H9 (cell line): ENCODE measurements at regions not wholly inside any gene's neighbourhood (a gene's known extent, or its start where the extent isn't known, plus 50 kb on each side); places are given as distances from the start of the nearest gene placed in this dataset.

Experiments
- DNase-seq: peaks from one replicate; pipeline ENCODE4 v3.0.0-alpha.2; 2017
- H2AFZ ChIP-seq: one replicate; pipeline ENCODE4 v1.6.1; 2013; ENCODE audit warnings: mild to moderate bottlenecking, low read length, control low read depth, moderate library complexity
- H2AK5ac ChIP-seq: 2 replicates; pipeline ENCODE4 v1.6.1; 2013; ENCODE audit warnings: low read length, control low read depth, mixed read lengths; ENCODE audit not compliant: insufficient read length
- H2BK120ac ChIP-seq: one replicate; pipeline ENCODE4 v1.6.1; 2013; ENCODE audit warnings: low read depth, mild to moderate bottlenecking, low read length, control low read depth, inconsistent platforms; ENCODE audit not compliant: poor library complexity, severe bottlenecking
- H2BK12ac ChIP-seq: 2 replicates; pipeline ENCODE4 v1.6.1; 2013; ENCODE audit warnings: low read length, control low read depth, mixed read lengths, low read depth; ENCODE audit not compliant: insufficient read length
- H2BK15ac ChIP-seq: 2 replicates; pipeline ENCODE4 v1.6.1; 2013; ENCODE audit warnings: low read depth, low read length, control low read depth
- H2BK20ac ChIP-seq: one replicate; pipeline ENCODE4 v1.6.1; 2013; ENCODE audit warnings: low read depth, mild to moderate bottlenecking, low read length, control low read depth, inconsistent platforms; ENCODE audit not compliant: poor library complexity, severe bottlenecking
- H2BK5ac ChIP-seq: 2 replicates; pipeline ENCODE4 v1.6.1; 2013; ENCODE audit warnings: low read length, control low read depth, mixed read lengths; ENCODE audit not compliant: insufficient read length
- H3K14ac ChIP-seq: 2 replicates; pipeline ENCODE4 v1.6.1; 2013; ENCODE audit warnings: low read length, control low read depth; ENCODE audit not compliant: insufficient read depth
- H3K18ac ChIP-seq: 2 replicates; pipeline ENCODE4 v1.6.1; 2013; ENCODE audit warnings: low read depth, mild to moderate bottlenecking, mixed read lengths, low read length, control low read depth; ENCODE audit not compliant: insufficient read length
- H3K23ac ChIP-seq: 2 replicates; pipeline ENCODE4 v1.6.1; 2013; ENCODE audit warnings: low read length, control low read depth, mixed read lengths, low read depth; ENCODE audit not compliant: insufficient read length
- H3K23me2 ChIP-seq: 2 replicates; pipeline ENCODE4 v1.6.1; 2013; ENCODE audit warnings: low read depth, mild to moderate bottlenecking, mixed read lengths, low read length, control low read depth; ENCODE audit not compliant: insufficient read length, poor library complexity, severe bottlenecking
- H3K27ac ChIP-seq: 2 replicates; pipeline ENCODE4 v1.5.1; 2013; ENCODE audit warnings: low read length, control low read depth, mixed read lengths, low read depth; ENCODE audit not compliant: insufficient read length
- H3K27me3 ChIP-seq: 2 replicates; pipeline ENCODE4 v1.6.1; 2013; ENCODE audit warnings: low read length, control low read depth, inconsistent platforms; ENCODE audit not compliant: insufficient read depth
- H3K4ac ChIP-seq: 2 replicates; pipeline ENCODE4 v1.6.1; 2013; ENCODE audit warnings: low read depth, mild to moderate bottlenecking, control low read depth, inconsistent platforms, low read length, moderate library complexity
- H3K4me1 ChIP-seq: 2 replicates; pipeline ENCODE4 v1.6.1; 2013; ENCODE audit warnings: low read length, control low read depth, inconsistent platforms; ENCODE audit not compliant: insufficient read depth
- H3K4me2 ChIP-seq: 2 replicates; pipeline ENCODE4 v1.6.1; 2013; ENCODE audit warnings: low read length, control low read depth, mixed read lengths; ENCODE audit not compliant: insufficient read length, insufficient read depth
- H3K56ac ChIP-seq: 2 replicates; pipeline ENCODE4 v1.6.1; 2013; ENCODE audit warnings: low read depth, mild to moderate bottlenecking, mixed read lengths, low read length, control low read depth; ENCODE audit not compliant: insufficient read length
- H3K79me1 ChIP-seq: 2 replicates; pipeline ENCODE4 v1.6.1; 2013; ENCODE audit warnings: low read depth, mild to moderate bottlenecking, moderate library complexity, low read length, control low read depth, inconsistent platforms; ENCODE audit not compliant: insufficient read depth, poor library complexity, severe bottlenecking
- H3K79me2 ChIP-seq: 2 replicates; pipeline ENCODE4 v1.6.1; 2013; ENCODE audit warnings: low read length, control low read depth, inconsistent platforms; ENCODE audit not compliant: insufficient read depth
- H3K9ac ChIP-seq: 2 replicates; pipeline ENCODE4 v1.6.1; 2013; ENCODE audit warnings: low read length, control low read depth, mixed read lengths; ENCODE audit not compliant: insufficient read length; ENCODE audit errors: extremely low read depth
- H3K9me3 ChIP-seq: one replicate; pipeline ENCODE4 v1.6.1; 2013; ENCODE audit warnings: low read depth, low read length, inconsistent platforms; ENCODE audit not compliant: control insufficient read depth
- H3T11ph ChIP-seq: one replicate; pipeline ENCODE4 v1.6.1; 2013; ENCODE audit warnings: mild to moderate bottlenecking, low read length, control low read depth, inconsistent platforms
- H4K20me1 ChIP-seq: one replicate; pipeline ENCODE4 v1.6.1; 2013; ENCODE audit not compliant: control insufficient read depth, insufficient read length, insufficient read depth
- H4K5ac ChIP-seq: 2 replicates; pipeline ENCODE4 v1.6.1; 2013; ENCODE audit warnings: low read depth, mild to moderate bottlenecking, mixed read lengths, low read length, control low read depth; ENCODE audit not compliant: insufficient read length
- H4K8ac ChIP-seq: replicated peaks from 2 replicates; pipeline ENCODE4 v1.6.1; 2013; ENCODE audit warnings: low read length, control low read depth, mixed read lengths, low read depth; ENCODE audit not compliant: insufficient read length
- H4K91ac ChIP-seq: 2 replicates; pipeline ENCODE4 v1.6.1; 2013; ENCODE audit warnings: low read depth, mild to moderate bottlenecking, moderate library complexity, mixed read lengths, low read length, control low read depth; ENCODE audit not compliant: insufficient read length
- H3K27ac Mint-ChIP-seq, 3 experiments: 2 replicates in 2 of 3; 3 replicates in 1 of 3; pipeline ENCODE4 v1.8.0; 2020 to 2021; ENCODE audit warnings: mixed read lengths in 3 of 3, mild to moderate bottlenecking in 1 of 3, moderate library complexity in 1 of 3
- H3K27me3 Mint-ChIP-seq: 2 replicates; pipeline ENCODE4 v1.8.0; 2021; ENCODE audit warnings: low read depth, mild to moderate bottlenecking, moderate library complexity, mixed read lengths
- H3K36me3 Mint-ChIP-seq, 3 experiments: 2 replicates in 2 of 3; 3 replicates in 1 of 3; pipeline ENCODE4 v1.8.0; 2020 to 2021; ENCODE audit warnings: low read depth in 3 of 3, mixed read lengths in 3 of 3; ENCODE audit not compliant: insufficient read depth in 1 of 3
- H3K4me1 Mint-ChIP-seq, 2 experiments: 2 replicates each; pipeline ENCODE4 v1.8.0; 2020; ENCODE audit warnings: mixed read lengths in 2 of 2
- H3K4me3 Mint-ChIP-seq, 2 experiments: 2 replicates in 1 of 2; 3 replicates in 1 of 2; pipeline ENCODE4 v1.8.0; 2020 to 2021; ENCODE audit warnings: mild to moderate bottlenecking in 2 of 2, mixed read lengths in 2 of 2, moderate library complexity in 1 of 2
- H3K9me3 Mint-ChIP-seq, 2 experiments: 2 replicates in 1 of 2; 3 replicates in 1 of 2; pipeline ENCODE4 v1.8.0; 2020; ENCODE audit warnings: mild to moderate bottlenecking in 2 of 2, mixed read lengths in 2 of 2, moderate library complexity in 1 of 2
- WGBS: extraction: QIAGEN DNeasy Blood & Tissue Kit; methylation state at CpG from one replicate; pipeline ENCODE4 v1.1.7; 2013; ENCODE audit warnings: missing lambda C conversion rate, low lambda C conversion rate, mixed read lengths; ENCODE audit not compliant: insufficient read length; ENCODE audit errors: extremely low coverage; 5-methylcytosine and 5-hydroxymethylcytosine counted together
- TF ChIP-seq, protein P1 (sequence below): fragments of 200-600 bp; sonication (generic); conservative IDR thresholded peaks from 3 replicates; pipeline ENCODE4 v1.8.0; 2021; ENCODE audit warnings: antibody characterized with exemption, mild to moderate bottlenecking

- DNase-seq = no peak
- no peaks in the 10 kb centered on the region for H3K9me3 Mint-ChIP-seq
- H4K5ac ChIP-seq = no peak overlapping the region
- H4K8ac ChIP-seq = no peak overlapping the region
- H3K9ac ChIP-seq = no peak overlapping the region
- H2BK12ac ChIP-seq = no peak overlapping the region
- no peak overlapping the region for H3K4me3 Mint-ChIP-seq
- H3K79me2 ChIP-seq = no peaks in the 10 kb centered on the region
- no peaks in the 10 kb centered on the region for H4K20me1 ChIP-seq
- H3K4me1 ChIP-seq = no peaks in the 10 kb centered on the region
- no peak overlapping the region for H4K91ac ChIP-seq
- H3K4me2 ChIP-seq = no peak overlapping the region
- H3K9me3 ChIP-seq = no peaks in the 10 kb centered on the region
- no CpG with 5 or more reads among the region's 2 CpGs for WGBS
- TF ChIP-seq, protein P1, sequence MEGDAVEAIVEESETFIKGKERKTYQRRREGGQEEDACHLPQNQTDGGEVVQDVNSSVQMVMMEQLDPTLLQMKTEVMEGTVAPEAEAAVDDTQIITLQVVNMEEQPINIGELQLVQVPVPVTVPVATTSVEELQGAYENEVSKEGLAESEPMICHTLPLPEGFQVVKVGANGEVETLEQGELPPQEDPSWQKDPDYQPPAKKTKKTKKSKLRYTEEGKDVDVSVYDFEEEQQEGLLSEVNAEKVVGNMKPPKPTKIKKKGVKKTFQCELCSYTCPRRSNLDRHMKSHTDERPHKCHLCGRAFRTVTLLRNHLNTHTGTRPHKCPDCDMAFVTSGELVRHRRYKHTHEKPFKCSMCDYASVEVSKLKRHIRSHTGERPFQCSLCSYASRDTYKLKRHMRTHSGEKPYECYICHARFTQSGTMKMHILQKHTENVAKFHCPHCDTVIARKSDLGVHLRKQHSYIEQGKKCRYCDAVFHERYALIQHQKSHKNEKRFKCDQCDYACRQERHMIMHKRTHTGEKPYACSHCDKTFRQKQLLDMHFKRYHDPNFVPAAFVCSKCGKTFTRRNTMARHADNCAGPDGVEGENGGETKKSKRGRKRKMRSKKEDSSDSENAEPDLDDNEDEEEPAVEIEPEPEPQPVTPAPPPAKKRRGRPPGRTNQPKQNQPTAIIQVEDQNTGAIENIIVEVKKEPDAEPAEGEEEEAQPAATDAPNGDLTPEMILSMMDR = no peak
- H3T11ph ChIP-seq = no peak overlapping the region
- H3K36me3 Mint-ChIP-seq = no peaks in the 10 kb centered on the region
- H3K23ac ChIP-seq = no peak overlapping the region
- H3K27me3 Mint-ChIP-seq = no peaks in the 10 kb centered on the region
- H3K23me2 ChIP-seq = no peaks in the 10 kb centered on the region
- no peaks in the 10 kb centered on the region for H3K79me1 ChIP-seq
- no peak overlapping the region for H3K27ac Mint-ChIP-seq
- H2BK15ac ChIP-seq = no peak overlapping the region
- H3K14ac ChIP-seq = no peak overlapping the region
- no peak overlapping the region for H2BK120ac ChIP-seq
- H2BK20ac ChIP-seq = no peak overlapping the region
- H3K27ac ChIP-seq = no peak overlapping the region
- H3K18ac ChIP-seq = no peak overlapping the region
- peaks cover 7 to 8% of the 10 kb centered on the region in 2 experiments; a peak in 3 of 4 replicates for H3K4me1 Mint-ChIP-seq
- no peak overlapping the region for H2AFZ ChIP-seq
- H2BK5ac ChIP-seq = no peak overlapping the region
- H3K56ac ChIP-seq = no peak overlapping the region
- no peaks in the 10 kb centered on the region for H3K27me3 ChIP-seq
- H3K4ac ChIP-seq = no peak overlapping the region
- H2AK5ac ChIP-seq = no peak overlapping the region
These were observed 144.5 kb upstream of the DIAPH2 start for GRCh38 chrX:96540111-96540631.
